ENCODE measurements at regions not wholly inside any gene's neighbourhood (a gene's known extent, or its start where the extent isn't known, plus 50 kb on each side); places are given as distances from the start of the nearest gene placed in this dataset.

GRCh38 chr9:109632817-109633216 is 134.7 kb upstream of the PTPN3 start:
- Histone ChIP-seq H3K9me3 (no peaks in the 10 kb centered on the region), H3K4me1 (no peaks in the 10 kb centered on the region), H3K27me3 (no peaks in the 10 kb centered on the region), H3K4me3 (no peak overlapping the region), H3K36me3 (no peaks in the 10 kb centered on the region), H3K27ac (no peak overlapping the region)
- no peak for DNase-seq
- intact Hi-C loops (cut with DNase I; ENCODE audit: low total_unique reads), result no loop called here
- 68 to 81% (median 70%) methylated on average over 2 of the region's 2 CpGs for WGBS, 5 donors
- no peak for TF ChIP-seq EP300 (IDR thresholded peaks at IDR 0.05)
- no peak for TF ChIP-seq CTCF (IDR thresholded peaks at IDR 0.05)
- no peak for TF ChIP-seq POLR2A (IDR thresholded peaks at IDR 0.05)
- no peak for TF ChIP-seq POLR2AphosphoS5 (IDR thresholded peaks at IDR 0.05)

- H3K27ac ChIP-seq, result no peak overlapping the region
- H3K9me3 ChIP-seq, result no peaks in the 10 kb centered on the region
- H3K36me3 ChIP-seq, result no peaks in the 10 kb centered on the region
- peaks cover 14 to 21% (median 17%) of the 10 kb centered on the region in 4 donors for H3K4me1 ChIP-seq
- peaks cover 0 to 60% (median 23%) of the 10 kb centered on the region in 3 donors for H3K27me3 ChIP-seq
- peak overlapping the region; percentile 36 to 53 (median 44) for H3K4me3 ChIP-seq
- TF ChIP-seq POLR2AphosphoS5 (IDR thresholded peaks at IDR 0.05) (no peak), EP300 (IDR thresholded peaks at IDR 0.05) (no peak), POLR2A (IDR thresholded peaks at IDR 0.05) (no peak)
- intact Hi-C loops (cut with DNase I; ENCODE audit: low total_unique reads), result no loop called here
- peak; percentile 25 to 46 for DNase-seq
- 3 to 8% (median 4%) methylated on average over 27 to 43 of the region's 43 CpGs for WGBS, 5 donors
These were observed 140.1 kb upstream of the PALM2AKAP2 start for GRCh38 chr9:109639674-109640579.

GRCh38 chr9:109640580-109641371 is 139.2 kb upstream of the PALM2AKAP2 start:
- no peaks in the 10 kb centered on the region for H3K36me3 ChIP-seq
- H3K27me3 ChIP-seq, result peaks cover 0 to 60% (median 23%) of the 10 kb centered on the region in 3 donors
- intact Hi-C loops (cut with DNase I; ENCODE audit: low total_unique reads), result no loop called here
- 2 to 4% (median 3%) methylated on average over 27 to 59 of the region's 59 CpGs for WGBS, 5 donors
- DNase-seq, result peak; percentile 36 to 86
- no peak for TF ChIP-seq CTCF (IDR thresholded peaks at IDR 0.05)
- TF ChIP-seq POLR2A (IDR thresholded peaks at IDR 0.05), result no peak
- TF ChIP-seq POLR2AphosphoS5 (IDR thresholded peaks at IDR 0.05), result no peak
- no peak for TF ChIP-seq EP300 (IDR thresholded peaks at IDR 0.05)
- peak overlapping the region; percentile 36 to 53 (median 44) for H3K4me3 ChIP-seq
- H3K4me1 ChIP-seq, result peaks cover 14 to 21% (median 17%) of the 10 kb centered on the region in 4 donors
- no peak overlapping the region for H3K27ac ChIP-seq
- no peaks in the 10 kb centered on the region for H3K9me3 ChIP-seq

GRCh38 chr9:109641372-109641659 is 138.7 kb upstream of the PALM2AKAP2 start:
- DNase-seq, result no peak
- peaks cover 14 to 21% (median 17%) of the 10 kb centered on the region in 4 donors for H3K4me1 ChIP-seq
- TF ChIP-seq POLR2A (IDR thresholded peaks at IDR 0.05) (no peak), POLR2AphosphoS5 (IDR thresholded peaks at IDR 0.05) (no peak), EP300 (IDR thresholded peaks at IDR 0.05) (no peak), CTCF (IDR thresholded peaks at IDR 0.05) (no peak)
- H3K27ac ChIP-seq, result no peak overlapping the region
- peak overlapping the region in 2 of 4 donors; percentile 49 to 53 for H3K4me3 ChIP-seq
- peaks cover 0 to 60% (median 23%) of the 10 kb centered on the region in 3 donors for H3K27me3 ChIP-seq
- no peaks in the 10 kb centered on the region for H3K36me3 ChIP-seq
- intact Hi-C loops (cut with DNase I; ENCODE audit: low total_unique reads), result no loop called here
- 33 to 50% (median 38%) methylated on average over 8 of the region's 8 CpGs for WGBS, 5 donors
- no peaks in the 10 kb centered on the region for H3K9me3 ChIP-seq

Measured in stomach (tissue), 8 donors.